ENCODE measurements at regions not wholly inside any gene's neighbourhood (a gene's known extent, or its start where the extent isn't known, plus 50 kb on each side); places are given as distances from the start of the nearest gene placed in this dataset.
"Not testable (repeated sequence)": the region's sequence is repeated elsewhere in the genome, so short reads cannot be mapped to it uniquely, and the experiment has no call there.

- H3K4me3 ChIP-seq (ENCODE audit: low read depth, low read length): no peak overlapping the region
- no peak for TF ChIP-seq CTCF (IDR thresholded peaks at IDR 0.05; ENCODE audit: low read depth, low read length)
These were observed 136.6 kb upstream of the SVIL start for GRCh38 chr10:29771376-29771775.

GRCh38 chr10:29769277-29769676 lies 134.5 kb upstream of the SVIL start:
- H3K4me3 ChIP-seq (ENCODE audit: low read depth, low read length): not testable (repeated sequence)

GRCh38 chr10:29767968-29768367 lies 133.2 kb upstream of the SVIL start:
- no peak overlapping the region for H3K4me3 ChIP-seq (ENCODE audit: low read depth, low read length)
- TF ChIP-seq CTCF (IDR thresholded peaks at IDR 0.05; ENCODE audit: low read depth, low read length): no peak

- no peak for TF ChIP-seq CTCF (IDR thresholded peaks at IDR 0.05; ENCODE audit: low read depth, low read length)
- H3K4me3 ChIP-seq (ENCODE audit: low read depth, low read length): no peak overlapping the region
These were observed 132.0 kb upstream of the SVIL start for GRCh38 chr10:29766753-29767152.

- H3K4me3 ChIP-seq (ENCODE audit: low read depth, low read length): no peak overlapping the region
These were observed 130.6 kb upstream of the SVIL start for GRCh38 chr10:29765330-29765729.

GRCh38 chr10:29763396-29763795 lies 128.6 kb upstream of the SVIL start:
- TF ChIP-seq CTCF (IDR thresholded peaks at IDR 0.05; ENCODE audit: low read depth, low read length): no peak
- no peak overlapping the region for H3K4me3 ChIP-seq (ENCODE audit: low read depth, low read length)

More at GRCh38 chr10:29765330-29765729, 130.6 kb upstream of the SVIL start:
- no peak for TF ChIP-seq CTCF (IDR thresholded peaks at IDR 0.05; ENCODE audit: low read depth, low read length)

- TF ChIP-seq CTCF (IDR thresholded peaks at IDR 0.05; ENCODE audit: low read depth, low read length): no peak
- H3K4me3 ChIP-seq (ENCODE audit: low read depth, low read length): no peak overlapping the region
These were observed 127.1 kb upstream of the SVIL start for GRCh38 chr10:29761916-29762315.

- TF ChIP-seq CTCF (IDR thresholded peaks at IDR 0.05; ENCODE audit: low read depth, low read length): no peak
- no peak overlapping the region for H3K4me3 ChIP-seq (ENCODE audit: low read depth, low read length)
These were observed 125.5 kb upstream of the SVIL start for GRCh38 chr10:29760138-29760900.

Data from WI38 (cell line).